ENCODE measurements at regions not wholly inside any gene's neighbourhood (a gene's known extent, or its start where the extent isn't known, plus 50 kb on each side); places are given as distances from the start of the nearest gene placed in this dataset.

DNA sequence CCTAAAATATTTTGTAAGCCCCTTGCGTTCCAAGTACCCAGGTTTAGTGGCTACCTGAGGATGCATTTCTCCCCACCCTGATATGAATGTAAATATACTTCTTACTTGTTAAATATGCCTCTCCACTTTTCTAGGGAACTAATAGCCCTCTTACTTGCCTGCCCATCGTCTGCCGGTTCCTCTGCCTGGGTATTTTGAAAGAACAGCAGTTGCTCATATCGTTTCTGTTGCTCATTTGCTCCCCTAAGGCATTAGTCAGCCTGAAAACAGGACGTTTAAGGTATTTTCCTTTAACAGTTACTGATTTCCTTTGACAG, 141.3 kb upstream of the CARMIL1 start:
- TF ChIP-seq, protein P1, sequence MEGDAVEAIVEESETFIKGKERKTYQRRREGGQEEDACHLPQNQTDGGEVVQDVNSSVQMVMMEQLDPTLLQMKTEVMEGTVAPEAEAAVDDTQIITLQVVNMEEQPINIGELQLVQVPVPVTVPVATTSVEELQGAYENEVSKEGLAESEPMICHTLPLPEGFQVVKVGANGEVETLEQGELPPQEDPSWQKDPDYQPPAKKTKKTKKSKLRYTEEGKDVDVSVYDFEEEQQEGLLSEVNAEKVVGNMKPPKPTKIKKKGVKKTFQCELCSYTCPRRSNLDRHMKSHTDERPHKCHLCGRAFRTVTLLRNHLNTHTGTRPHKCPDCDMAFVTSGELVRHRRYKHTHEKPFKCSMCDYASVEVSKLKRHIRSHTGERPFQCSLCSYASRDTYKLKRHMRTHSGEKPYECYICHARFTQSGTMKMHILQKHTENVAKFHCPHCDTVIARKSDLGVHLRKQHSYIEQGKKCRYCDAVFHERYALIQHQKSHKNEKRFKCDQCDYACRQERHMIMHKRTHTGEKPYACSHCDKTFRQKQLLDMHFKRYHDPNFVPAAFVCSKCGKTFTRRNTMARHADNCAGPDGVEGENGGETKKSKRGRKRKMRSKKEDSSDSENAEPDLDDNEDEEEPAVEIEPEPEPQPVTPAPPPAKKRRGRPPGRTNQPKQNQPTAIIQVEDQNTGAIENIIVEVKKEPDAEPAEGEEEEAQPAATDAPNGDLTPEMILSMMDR (conservative IDR thresholded peaks at IDR 0.05 in 1 of 2, IDR thresholded peaks at IDR 0.05 in 1 of 2; ENCODE audit: extremely low read depth in 1 of 2, insufficient read depth in 1 of 2, low read depth in 1 of 2, low read length in 2 of 2), result no peak
- no peak for TF ChIP-seq EZH2 (IDR thresholded peaks at IDR 0.05; ENCODE audit: borderline replicate concordance, low read length)
